ENCODE measurements at regions not wholly inside any gene's neighbourhood (a gene's known extent, or its start where the extent isn't known, plus 50 kb on each side); places are given as distances from the start of the nearest gene placed in this dataset.

- H3K36me3 ChIP-seq (ENCODE audit: control insufficient read depth, insufficient read depth, low read length) = no peaks in the 10 kb centered on the region
- TF ChIP-seq CTCF (IDR thresholded peaks at IDR 0.05; ENCODE audit: insufficient read depth, low read length, severe bottlenecking) = no peak
- DNase-seq (ENCODE audit: low read depth) (no peak), FAIRE-seq (no peak)
- H3K27me3 ChIP-seq (ENCODE audit: control insufficient read depth, insufficient read depth, low read length) = no peaks in the 10 kb centered on the region
- H3K4me3 ChIP-seq (ENCODE audit: low read depth, low read length) = no peak overlapping the region
Observed at GRCh38 chr3:177468331-177468730, 271.0 kb upstream of the TBL1XR1 start.

DNA sequence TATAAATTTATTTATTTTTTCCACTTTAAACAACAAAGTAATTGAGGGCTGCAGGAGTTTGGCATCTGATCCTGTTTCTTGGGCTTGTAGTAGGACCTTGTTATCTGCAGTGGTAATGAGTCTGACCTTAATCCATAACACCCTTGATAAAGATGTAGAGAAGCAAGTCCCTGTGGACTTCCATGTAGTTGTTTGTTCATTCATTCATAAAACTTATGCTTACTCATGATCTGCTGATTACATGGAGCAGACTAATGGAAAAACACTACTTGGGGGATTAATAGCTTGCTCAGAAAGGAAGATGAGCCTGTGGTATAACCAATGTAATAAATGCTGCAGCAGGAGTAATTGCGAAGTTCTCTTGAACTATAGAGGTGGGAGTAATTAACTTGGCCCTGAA, 271.5 kb upstream of the TBL1XR1 start:
- FAIRE-seq = no peak
- H3K27me3 ChIP-seq (ENCODE audit: control insufficient read depth, insufficient read depth, low read length) = no peaks in the 10 kb centered on the region
- no peak for TF ChIP-seq CTCF (IDR thresholded peaks at IDR 0.05; ENCODE audit: insufficient read depth, low read length, severe bottlenecking)
- no peak overlapping the region for H3K4me3 ChIP-seq (ENCODE audit: low read depth, low read length)
- DNase-seq (ENCODE audit: low read depth) = no peak
- H3K36me3 ChIP-seq (ENCODE audit: control insufficient read depth, insufficient read depth, low read length) = no peaks in the 10 kb centered on the region

- Histone ChIP-seq H3K36me3 (ENCODE audit: control insufficient read depth, insufficient read depth, low read length) (no peaks in the 10 kb centered on the region), H3K27me3 (ENCODE audit: control insufficient read depth, insufficient read depth, low read length) (no peaks in the 10 kb centered on the region), H3K4me3 (ENCODE audit: low read depth, low read length) (no peak overlapping the region)
- DNase-seq (ENCODE audit: low read depth) (no peak), FAIRE-seq (no peak)
- no peak for TF ChIP-seq CTCF (IDR thresholded peaks at IDR 0.05; ENCODE audit: insufficient read depth, low read length, severe bottlenecking)
Observed at GRCh38 chr3:177469216-177469615, 271.9 kb upstream of the TBL1XR1 start.

DNA sequence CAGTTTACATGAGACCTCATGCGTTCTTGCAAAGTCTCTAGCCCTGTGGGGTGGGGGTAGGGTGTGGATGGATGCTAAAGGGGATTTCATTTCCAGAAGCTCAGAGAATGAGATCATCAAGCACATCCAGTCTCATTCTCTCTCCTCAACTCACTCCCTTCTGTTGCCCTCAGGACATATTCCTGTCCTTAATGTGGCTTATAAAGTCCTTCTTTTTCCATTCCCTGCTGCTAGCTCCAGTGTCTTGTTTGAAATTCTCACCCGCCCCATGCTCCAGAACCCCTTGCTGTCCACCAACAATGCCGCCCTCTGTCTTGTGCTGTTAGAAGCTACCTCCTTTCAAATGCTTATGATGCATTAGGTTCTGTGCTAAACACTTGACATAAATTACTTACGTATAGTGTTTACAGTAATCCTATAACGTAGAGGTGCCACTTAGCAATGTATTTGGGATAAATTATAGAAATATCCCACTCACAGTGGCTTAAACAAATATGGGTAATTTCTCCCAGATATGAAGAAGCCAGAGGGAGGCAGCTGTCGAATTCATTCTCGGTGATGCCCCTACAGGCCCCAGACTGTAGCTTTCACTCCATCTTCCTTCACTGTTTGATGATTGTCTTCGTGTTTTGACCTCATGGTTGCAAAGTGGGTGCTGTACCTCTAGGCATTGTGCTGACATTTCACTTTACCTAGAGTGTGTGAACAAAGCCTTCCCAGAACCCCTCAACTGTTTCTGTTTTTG, 273.1 kb upstream of the TBL1XR1 start:
- no peak for TF ChIP-seq CTCF (IDR thresholded peaks at IDR 0.05; ENCODE audit: insufficient read depth, low read length, severe bottlenecking)
- peak; percentile 42 for DNase-seq (ENCODE audit: low read depth)
- Histone ChIP-seq H3K27me3 (ENCODE audit: control insufficient read depth, insufficient read depth, low read length) (no peaks in the 10 kb centered on the region), H3K36me3 (ENCODE audit: control insufficient read depth, insufficient read depth, low read length) (no peaks in the 10 kb centered on the region), H3K4me3 (ENCODE audit: low read depth, low read length) (no peak overlapping the region)
- FAIRE-seq = no peak

- DNase-seq (ENCODE audit: low read depth) (no peak), FAIRE-seq (no peak)
- H3K36me3 ChIP-seq (ENCODE audit: control insufficient read depth, insufficient read depth, low read length) = no peaks in the 10 kb centered on the region
- H3K4me3 ChIP-seq (ENCODE audit: low read depth, low read length) = no peak overlapping the region
- TF ChIP-seq CTCF (IDR thresholded peaks at IDR 0.05; ENCODE audit: insufficient read depth, low read length, severe bottlenecking) = no peak
- no peaks in the 10 kb centered on the region for H3K27me3 ChIP-seq (ENCODE audit: control insufficient read depth, insufficient read depth, low read length)
Observed at GRCh38 chr3:177471733-177472480, 274.6 kb upstream of the TBL1XR1 start.
